ENCODE measurements at regions not wholly inside any gene's neighbourhood (a gene's known extent, or its start where the extent isn't known, plus 50 kb on each side); places are given as distances from the start of the nearest gene placed in this dataset.
"Not testable (repeated sequence)": the region's sequence is repeated elsewhere in the genome, so short reads cannot be mapped to it uniquely, and the experiment has no call there.

- H3K4me3 ChIP-seq (ENCODE audit: low read depth, low read length): no peak overlapping the region
- TF ChIP-seq CTCF (IDR thresholded peaks at IDR 0.05; ENCODE audit: low read depth, low read length, missing control alignments): no peak
- in situ Hi-C loops (cut with HindIII; ENCODE audit: low pct_ligation_motif_present, low sequenced_read_pairs): no loop called here
- no peak for DNase-seq
- H3K27ac ChIP-seq: no peak overlapping the region
- no peaks in the 10 kb centered on the region for H3K36me3 ChIP-seq (replicated peaks)
- H3K27me3 ChIP-seq (replicated peaks): no peaks in the 10 kb centered on the region
Measured at GRCh38 chr9:25814023-25814422, 135.8 kb upstream of the TUSC1 start.

GRCh38 chr9:25813478-25813877 is 135.2 kb upstream of the TUSC1 start:
- no peak for DNase-seq
- Histone ChIP-seq H3K27ac (no peak overlapping the region), H3K27me3 (replicated peaks) (no peaks in the 10 kb centered on the region), H3K36me3 (replicated peaks) (no peaks in the 10 kb centered on the region), H3K4me3 (ENCODE audit: low read depth, low read length) (no peak overlapping the region)
- no peak for TF ChIP-seq CTCF (IDR thresholded peaks at IDR 0.05; ENCODE audit: low read depth, low read length, missing control alignments)
- in situ Hi-C loops (cut with HindIII; ENCODE audit: low pct_ligation_motif_present, low sequenced_read_pairs): no loop called here

- H3K27me3 ChIP-seq (replicated peaks): no peaks in the 10 kb centered on the region
- no peak overlapping the region for H3K4me3 ChIP-seq (ENCODE audit: low read depth, low read length)
- H3K27ac ChIP-seq: no peak overlapping the region
- DNase-seq: no peak
- no peaks in the 10 kb centered on the region for H3K36me3 ChIP-seq (replicated peaks)
- no peak for TF ChIP-seq CTCF (IDR thresholded peaks at IDR 0.05; ENCODE audit: low read depth, low read length, missing control alignments)
- in situ Hi-C loops (cut with HindIII; ENCODE audit: low pct_ligation_motif_present, low sequenced_read_pairs): no loop called here
Measured at GRCh38 chr9:25808554-25808953, 130.3 kb upstream of the TUSC1 start.

- H3K27me3 ChIP-seq (replicated peaks): no peaks in the 10 kb centered on the region
- no peaks in the 10 kb centered on the region for H3K36me3 ChIP-seq (replicated peaks)
- no peak overlapping the region for H3K4me3 ChIP-seq (ENCODE audit: low read depth, low read length)
- in situ Hi-C loops (cut with HindIII; ENCODE audit: low pct_ligation_motif_present, low sequenced_read_pairs): no loop called here
- no peak overlapping the region for H3K27ac ChIP-seq
- TF ChIP-seq CTCF (IDR thresholded peaks at IDR 0.05; ENCODE audit: low read depth, low read length, missing control alignments): no peak
- no peak for DNase-seq
Measured at GRCh38 chr9:25804856-25805255, 126.6 kb upstream of the TUSC1 start.

GRCh38 chr9:25801989-25802388 is 123.7 kb upstream of the TUSC1 start:
- H3K27me3 ChIP-seq (replicated peaks); H3K4me3 ChIP-seq (ENCODE audit: low read depth, low read length); in situ Hi-C loops (cut with HindIII; ENCODE audit: low pct_ligation_motif_present, low sequenced_read_pairs); DNase-seq; H3K27ac ChIP-seq; H3K36me3 ChIP-seq (replicated peaks): not testable (repeated sequence)

- no peak for TF ChIP-seq CTCF (IDR thresholded peaks at IDR 0.05; ENCODE audit: low read depth, low read length, missing control alignments)
- Histone ChIP-seq H3K27ac (no peak overlapping the region), H3K36me3 (replicated peaks) (no peaks in the 10 kb centered on the region), H3K4me3 (ENCODE audit: low read depth, low read length) (no peak overlapping the region), H3K27me3 (replicated peaks) (no peaks in the 10 kb centered on the region)
- DNase-seq: no peak
- in situ Hi-C loops (cut with HindIII; ENCODE audit: low pct_ligation_motif_present, low sequenced_read_pairs): no loop called here
Measured at GRCh38 chr9:25773805-25774204, 95.6 kb upstream of the TUSC1 start.

Measured in brain microvascular endothelial cell (primary cell).